GM23338 (cell line): ENCODE measurements at regions not wholly inside any gene's neighbourhood (a gene's known extent, or its start where the extent isn't known, plus 50 kb on each side); places are given as distances from the start of the nearest gene placed in this dataset.

Experiments used
- CTCF ChIP-seq, 2 experiments: fragments of 200-600 bp in 1 of 2; sonication (generic) in 1 of 2; conservative IDR thresholded peaks; 2 replicates each; pipeline versions ENCODE4 v1.5.1 to v1.6.1; 2016 to 2017; ENCODE audit warnings: antibody characterized with exemption in 2 of 2, low read depth in 2 of 2, mild to moderate bottlenecking in 2 of 2, moderate library complexity in 1 of 2
- EZH2 ChIP-seq: fragments of 200-600 bp; sonication (generic); IDR thresholded peaks from one replicate; pipeline ENCODE4 v1.8.0; 2017; ENCODE audit warnings: antibody characterized with exemption, mild to moderate bottlenecking, low read depth; ENCODE audit not compliant: unreplicated experiment
- EZH2phosphoT487 ChIP-seq: fragments of 200-600 bp; sonication (generic); IDR thresholded peaks from one replicate; pipeline ENCODE4 v1.8.1; 2018; ENCODE audit warnings: antibody characterized with exemption; ENCODE audit not compliant: unreplicated experiment
- NANOG ChIP-seq: IDR thresholded peaks from 2 replicates; pipeline ENCODE4 v1.6.1; 2016; ENCODE audit warnings: antibody characterized with exemption, borderline replicate concordance
- POLR2AphosphoS5 ChIP-seq: IDR thresholded peaks from 2 replicates; pipeline ENCODE4 v1.6.1; 2016; ENCODE audit warnings: antibody characterized with exemption, low read depth
- REST ChIP-seq: IDR thresholded peaks from one replicate; pipeline ENCODE4 v1.6.1; 2018; ENCODE audit warnings: antibody characterized with exemption; ENCODE audit not compliant: unreplicated experiment
- ZNF114 ChIP-seq: fragments of 250-450 bp; sonication (Bioruptor Pico); IDR thresholded peaks from 2 replicates; pipeline ENCODE4 v1.5.0; 2020; ENCODE audit warnings: mild to moderate bottlenecking, moderate library complexity
- ZNF331 ChIP-seq: fragments of 250-450 bp; sonication (Bioruptor Pico); IDR thresholded peaks from 2 replicates; pipeline ENCODE4 v1.5.0; 2020; ENCODE audit warnings: low read depth, mild to moderate bottlenecking, moderate library complexity

- no peak for TF ChIP-seq CTCF (conservative IDR thresholded peaks at IDR 0.05; ENCODE audit: low read depth in 2 of 2)
- no peak for TF ChIP-seq EZH2phosphoT487
- no peak for TF ChIP-seq NANOG
- no peak for TF ChIP-seq EZH2
- TF ChIP-seq POLR2AphosphoS5, result no peak
- no peak for TF ChIP-seq ZNF114 (CRISPR knock-in tag)
- no peak for TF ChIP-seq REST
- no peak for TF ChIP-seq ZNF331 (CRISPR knock-in tag)
Observed at GRCh38 chr18:44541781-44542180, 138.9 kb upstream of the SETBP1 start.
